Osteoblast (primary cell): ENCODE measurements at regions not wholly inside any gene's neighbourhood (a gene's known extent, or its start where the extent isn't known, plus 50 kb on each side); places are given as distances from the start of the nearest gene placed in this dataset.

ENCODE experiments used
- DNase-seq: peaks from one replicate; pipeline ENCODE4 v3.0.0; 2011; ENCODE audit warnings: low spot score, mixed read lengths; ENCODE audit not compliant: insufficient read length; ENCODE audit errors: missing footprints
- H2AFZ ChIP-seq: 2 replicates; pipeline ENCODE4 v1.6.0; 2011; ENCODE audit warnings: mild to moderate bottlenecking, low read length
- H3K27ac ChIP-seq: 2 replicates; pipeline ENCODE4 v1.5.1; 2011; ENCODE audit warnings: mild to moderate bottlenecking, low read depth, low read length, moderate library complexity
- H3K27me3 ChIP-seq: 2 replicates; pipeline ENCODE4 v1.6.0; 2012; ENCODE audit warnings: mild to moderate bottlenecking, control low read depth, inconsistent platforms, low read length, moderate library complexity; ENCODE audit not compliant: insufficient read depth
- H3K36me3 ChIP-seq: 2 replicates; pipeline ENCODE4 v1.5.1; 2011; ENCODE audit warnings: mild to moderate bottlenecking, low read length, control low read depth, moderate library complexity; ENCODE audit not compliant: insufficient read depth
- H3K4me1 ChIP-seq: 2 replicates; pipeline ENCODE4 v1.5.1; 2011; ENCODE audit warnings: mild to moderate bottlenecking, low read length, control low read depth, moderate library complexity; ENCODE audit not compliant: insufficient read depth
- H3K4me2 ChIP-seq: 2 replicates; pipeline ENCODE4 v1.6.0; 2011; ENCODE audit warnings: mild to moderate bottlenecking, low read length; ENCODE audit not compliant: insufficient read depth
- H3K4me3 ChIP-seq: fragments of 200-600 bp; sonication (generic); 3 replicates; pipeline ENCODE4 v1.5.1; 2012; ENCODE audit warnings: mild to moderate bottlenecking, low read length, inconsistent platforms; ENCODE audit not compliant: insufficient read depth
- H3K79me2 ChIP-seq: 2 replicates; pipeline ENCODE4 v1.6.0; 2012; ENCODE audit warnings: mild to moderate bottlenecking, low read length, control low read depth, inconsistent platforms; ENCODE audit not compliant: insufficient read depth
- H3K9me3 ChIP-seq: 2 replicates; pipeline ENCODE4 v1.5.1; 2011; ENCODE audit warnings: low read depth, low read length, control low read depth
- H4K20me1 ChIP-seq: 2 replicates; pipeline ENCODE4 v1.6.0; 2012; ENCODE audit warnings: mild to moderate bottlenecking, low read length, control low read depth; ENCODE audit not compliant: insufficient read depth
- CTCF ChIP-seq: IDR thresholded peaks from 2 replicates; pipeline ENCODE4 v1.5.1; 2011; ENCODE audit warnings: mild to moderate bottlenecking, low read depth, low read length, moderate library complexity; ENCODE audit errors: extremely low read depth

GRCh38 chr3:3708769-3709115 lies 90.5 kb upstream of the LRRN1 start:
- TF ChIP-seq CTCF: no peak
- no peak overlapping the region for H2AFZ ChIP-seq
- no peaks in the 10 kb centered on the region for H4K20me1 ChIP-seq
- no peak overlapping the region for H3K27ac ChIP-seq
- no peak for DNase-seq
- no peaks in the 10 kb centered on the region for H3K9me3 ChIP-seq
- H3K27me3 ChIP-seq: no peaks in the 10 kb centered on the region
- no peak overlapping the region for H3K4me2 ChIP-seq
- no peaks in the 10 kb centered on the region for H3K79me2 ChIP-seq
- no peaks in the 10 kb centered on the region for H3K36me3 ChIP-seq
- no peaks in the 10 kb centered on the region for H3K4me1 ChIP-seq
- H3K4me3 ChIP-seq: no peak overlapping the region

DNA sequence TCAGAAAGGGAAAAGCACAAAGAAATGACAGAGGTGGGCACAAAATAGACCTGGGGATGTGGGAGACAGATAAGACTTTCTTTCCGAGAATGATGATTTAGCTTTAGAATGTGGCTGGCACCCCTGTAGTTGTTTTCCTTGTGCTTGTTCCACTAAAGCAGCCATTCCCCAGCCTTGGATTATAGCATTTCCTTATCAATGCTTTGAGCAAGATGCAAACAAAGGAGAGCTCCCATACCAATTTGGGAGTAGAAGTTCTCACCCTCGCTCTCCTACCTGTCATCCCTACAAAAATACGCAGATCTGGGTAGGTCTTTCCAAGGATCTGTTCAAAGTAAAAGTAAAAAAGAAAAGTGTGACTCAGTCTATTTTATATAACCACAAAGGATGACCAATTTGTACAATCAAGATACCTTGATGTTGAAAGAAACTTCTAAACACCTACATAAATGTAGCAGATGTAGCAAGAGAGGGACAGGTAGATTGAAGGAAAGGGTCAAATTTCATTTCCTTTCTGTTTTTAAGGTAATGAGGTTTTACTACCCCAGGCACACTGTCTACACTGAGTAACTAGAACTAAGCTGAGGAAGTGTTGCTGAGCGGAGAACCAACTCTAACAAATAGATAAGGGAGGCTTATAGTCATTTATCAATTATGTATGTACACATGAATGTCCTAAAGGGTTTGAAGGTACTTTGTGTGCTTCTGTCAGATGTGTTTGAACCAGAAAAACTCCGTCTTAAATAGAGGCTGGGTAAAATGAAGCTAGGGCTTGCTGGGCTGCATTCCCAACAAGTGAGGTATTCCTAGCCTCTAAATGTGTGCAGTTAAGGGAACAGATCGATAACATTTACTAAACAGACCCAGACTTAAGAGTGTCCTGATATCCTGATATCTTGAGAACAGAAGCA lies 91.1 kb upstream of the LRRN1 start:
- TF ChIP-seq CTCF: no peak
- Histone ChIP-seq H2AFZ (no peak overlapping the region), H3K4me3 (no peak overlapping the region), H4K20me1 (no peaks in the 10 kb centered on the region), H3K4me1 (no peaks in the 10 kb centered on the region), H3K79me2 (no peaks in the 10 kb centered on the region), H3K27me3 (no peaks in the 10 kb centered on the region), H3K9me3 (no peaks in the 10 kb centered on the region), H3K27ac (no peak overlapping the region), H3K36me3 (no peaks in the 10 kb centered on the region), H3K4me2 (no peak overlapping the region)
- DNase-seq: no peak

DNA sequence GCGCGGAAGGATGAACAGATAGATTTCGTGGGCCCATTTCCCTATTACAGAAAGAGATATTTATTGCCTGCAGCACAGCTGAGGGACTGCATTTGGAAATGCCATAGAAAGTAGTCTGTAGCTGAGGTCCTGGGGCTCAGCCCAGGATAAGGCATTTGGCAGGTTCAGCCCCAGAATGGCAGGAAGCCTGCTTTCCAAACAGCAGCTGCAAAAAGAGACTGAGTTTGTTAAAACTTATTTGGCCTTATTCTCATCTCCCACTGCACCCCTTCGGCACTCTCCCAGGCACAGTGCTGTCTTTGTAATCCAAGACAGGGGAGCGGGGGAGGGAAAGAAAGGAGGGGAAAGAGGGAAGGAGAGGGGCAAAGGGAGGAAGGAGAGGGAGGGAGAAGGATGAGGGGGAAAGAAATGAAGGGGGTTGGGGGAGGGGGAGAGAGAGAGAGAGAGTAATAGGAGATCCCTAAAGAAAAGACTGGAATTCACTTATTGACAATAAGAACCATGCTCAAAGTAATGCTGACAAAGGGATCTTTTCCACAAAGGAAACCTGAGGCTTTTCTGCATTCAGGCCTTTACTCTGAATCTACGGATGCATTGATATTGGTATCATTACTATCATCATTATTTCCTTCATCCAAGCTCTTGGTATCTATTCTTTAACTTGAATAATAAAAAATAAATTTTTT lies 94.0 kb upstream of the LRRN1 start:
- DNase-seq: no peak
- H3K79me2 ChIP-seq: no peaks in the 10 kb centered on the region
- no peaks in the 10 kb centered on the region for H3K36me3 ChIP-seq
- no peak overlapping the region for H3K27ac ChIP-seq
- H3K4me1 ChIP-seq: no peaks in the 10 kb centered on the region
- no peak for TF ChIP-seq CTCF
- H4K20me1 ChIP-seq: no peaks in the 10 kb centered on the region
- no peak overlapping the region for H3K4me2 ChIP-seq
- no peak overlapping the region for H3K4me3 ChIP-seq
- no peaks in the 10 kb centered on the region for H3K9me3 ChIP-seq
- H2AFZ ChIP-seq: no peak overlapping the region
- H3K27me3 ChIP-seq: no peaks in the 10 kb centered on the region

DNA sequence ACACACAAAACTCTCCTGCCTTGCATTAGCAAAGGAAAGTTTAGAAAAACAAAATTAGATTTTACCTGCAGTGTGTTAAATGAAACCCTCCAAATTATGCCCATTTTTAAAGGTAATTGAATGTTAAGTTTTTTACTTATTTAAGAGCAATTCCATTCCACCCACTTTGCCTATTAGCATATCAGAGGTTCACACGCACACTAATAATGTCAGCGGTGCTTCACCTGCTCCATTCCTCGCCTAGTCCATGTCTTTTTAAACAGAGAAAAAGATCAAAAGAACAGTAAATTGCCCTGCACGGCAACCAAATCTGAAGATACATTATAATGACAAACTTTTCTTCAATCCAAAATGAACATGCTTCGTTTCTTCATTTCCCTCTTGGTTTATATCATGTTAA lies 97.3 kb upstream of the LRRN1 start:
- DNase-seq: no peak
- Histone ChIP-seq H3K36me3 (no peaks in the 10 kb centered on the region), H3K4me3 (no peak overlapping the region), H2AFZ (no peak overlapping the region), H3K4me1 (no peaks in the 10 kb centered on the region), H3K27ac (no peak overlapping the region), H3K27me3 (no peaks in the 10 kb centered on the region), H3K9me3 (peaks cover under 1% of the 10 kb centered on the region), H3K4me2 (no peak overlapping the region), H4K20me1 (no peaks in the 10 kb centered on the region), H3K79me2 (no peaks in the 10 kb centered on the region)
- TF ChIP-seq CTCF: no peak
